GM23248 (cell line): ENCODE measurements at regions not wholly inside any gene's neighbourhood (a gene's known extent, or its start where the extent isn't known, plus 50 kb on each side); places are given as distances from the start of the nearest gene placed in this dataset.

Experiments used
- EZH2 ChIP-seq: fragments of 200-600 bp; sonication (generic); IDR thresholded peaks from 2 replicates; pipeline ENCODE4 v1.6.1; 2018; ENCODE audit warnings: antibody characterized with exemption, mild to moderate bottlenecking; ENCODE audit not compliant: insufficient read depth, poor library complexity, severe bottlenecking
- EZH2phosphoT487 ChIP-seq: fragments of 200-600 bp; sonication (generic); IDR thresholded peaks from 2 replicates; pipeline ENCODE4 v1.6.1; 2018; ENCODE audit warnings: antibody characterized with exemption, moderate library complexity, mild to moderate bottlenecking, low read depth; ENCODE audit not compliant: insufficient read depth

- TF ChIP-seq EZH2 (no peak), EZH2phosphoT487 (no peak)
Measured at GRCh38 chr4:120506536-120506935, 416.0 kb downstream of the PRDM5 start.
